BLaER1 (cell line): ENCODE measurements at regions not wholly inside any gene's neighbourhood (a gene's known extent, or its start where the extent isn't known, plus 50 kb on each side); places are given as distances from the start of the nearest gene placed in this dataset.
A peak's percentile ranks its signal among the peaks of the same experiment; 100 is the strongest.

Source experiments
- H3K27ac ChIP-seq: shearing (Covaris generic); formaldehyde crosslinking; 2 replicates; pipeline ENCODE4 v1.8.1; 2022
- H3K27me3 ChIP-seq: shearing (Covaris generic); formaldehyde crosslinking; 2 replicates; pipeline ENCODE4 v1.8.1; 2022
- H3K36me3 ChIP-seq: shearing (Covaris generic); formaldehyde crosslinking; 2 replicates; pipeline ENCODE4 v1.8.1; 2022
- H3K4me1 ChIP-seq: shearing (Covaris generic); formaldehyde crosslinking; 2 replicates; pipeline ENCODE4 v1.8.1; 2022
- H3K4me2 ChIP-seq: shearing (Covaris generic); formaldehyde crosslinking; 2 replicates; pipeline ENCODE4 v1.8.1; 2022
- H3K4me3 ChIP-seq: shearing (Covaris generic); formaldehyde crosslinking; 2 replicates; pipeline ENCODE4 v1.8.1; 2022
- H3K9ac ChIP-seq: shearing (Covaris generic); formaldehyde crosslinking; 2 replicates; pipeline ENCODE4 v1.8.1; 2022
- H3K9me3 ChIP-seq: shearing (Covaris generic); formaldehyde crosslinking; 2 replicates; pipeline ENCODE4 v1.8.1; 2022
- H4K20me1 ChIP-seq: shearing (Covaris generic); formaldehyde crosslinking; 2 replicates; pipeline ENCODE4 v1.8.1; 2022
- Cebpa-rat ChIP-seq: shearing (Covaris generic); IDR thresholded peaks from 2 replicates; pipeline ENCODE4 v1.8.1; 2022

- no peak for TF ChIP-seq Cebpa-rat
- H3K27ac ChIP-seq: no peak overlapping the region
Measured at GRCh38 chr15:87340370-87340769, 916.2 kb downstream of the NTRK3 start.

DNA sequence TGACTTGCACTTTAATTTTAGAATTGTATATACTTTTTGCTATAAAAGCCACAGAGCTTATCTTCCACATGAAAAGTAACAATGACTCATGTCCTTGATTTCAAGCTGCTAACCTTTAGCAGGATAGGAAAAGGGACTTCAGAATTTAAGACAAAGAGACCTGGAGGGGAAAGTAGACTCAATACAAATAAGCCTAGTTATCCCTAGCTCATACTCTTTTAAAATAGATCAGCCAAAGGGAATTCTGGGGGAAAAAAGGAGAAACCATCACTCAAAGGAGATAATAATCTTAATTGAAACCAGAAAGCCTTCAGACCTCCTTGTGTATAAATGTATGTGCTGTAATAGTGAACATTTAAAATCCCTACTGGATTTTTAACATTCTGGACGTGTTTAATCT lies 930.3 kb downstream of the NTRK3 start:
- no peak overlapping the region for H3K27ac ChIP-seq

More at GRCh38 chr15:87340370-87340769, 916.2 kb downstream of the NTRK3 start:
- Histone ChIP-seq H3K4me2 (no peak overlapping the region), H3K36me3 (no peaks in the 10 kb centered on the region), H3K27me3 (no peaks in the 10 kb centered on the region), H4K20me1 (no peaks in the 10 kb centered on the region), H3K9ac (no peak overlapping the region), H3K9me3 (no peaks in the 10 kb centered on the region), H3K4me1 (no peaks in the 10 kb centered on the region), H3K4me3 (no peak overlapping the region)

DNA sequence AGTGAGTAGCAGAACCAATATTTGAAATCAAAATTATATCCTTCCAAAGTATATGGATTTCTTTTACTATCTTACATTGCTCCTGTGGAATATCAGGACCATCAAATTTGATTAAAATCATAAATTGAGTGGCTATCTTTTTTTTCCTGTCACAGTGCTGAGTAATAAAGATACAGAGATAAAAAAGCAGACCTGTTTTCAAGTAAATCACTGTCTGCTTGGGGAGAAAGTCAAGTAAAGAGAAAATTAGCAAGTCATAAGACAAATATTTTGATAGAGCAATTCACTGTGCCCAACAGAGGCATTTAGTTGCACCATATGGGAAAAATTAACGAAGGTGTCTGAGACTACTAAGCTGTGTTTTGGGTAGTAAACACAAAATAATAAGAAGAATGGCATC lies 933.7 kb downstream of the NTRK3 start:
- TF ChIP-seq Cebpa-rat: no peak
- no peaks in the 10 kb centered on the region for H3K36me3 ChIP-seq

More for the DNA sequence above, 930.3 kb downstream of the NTRK3 start:
- no peaks in the 10 kb centered on the region for H3K27me3 ChIP-seq
- H3K9ac ChIP-seq: no peak overlapping the region
- no peaks in the 10 kb centered on the region for H4K20me1 ChIP-seq
- no peak overlapping the region for H3K4me3 ChIP-seq
- no peak for TF ChIP-seq Cebpa-rat
- H3K4me1 ChIP-seq: no peaks in the 10 kb centered on the region
- no peak overlapping the region for H3K4me2 ChIP-seq
- no peaks in the 10 kb centered on the region for H3K9me3 ChIP-seq
- no peaks in the 10 kb centered on the region for H3K36me3 ChIP-seq

DNA sequence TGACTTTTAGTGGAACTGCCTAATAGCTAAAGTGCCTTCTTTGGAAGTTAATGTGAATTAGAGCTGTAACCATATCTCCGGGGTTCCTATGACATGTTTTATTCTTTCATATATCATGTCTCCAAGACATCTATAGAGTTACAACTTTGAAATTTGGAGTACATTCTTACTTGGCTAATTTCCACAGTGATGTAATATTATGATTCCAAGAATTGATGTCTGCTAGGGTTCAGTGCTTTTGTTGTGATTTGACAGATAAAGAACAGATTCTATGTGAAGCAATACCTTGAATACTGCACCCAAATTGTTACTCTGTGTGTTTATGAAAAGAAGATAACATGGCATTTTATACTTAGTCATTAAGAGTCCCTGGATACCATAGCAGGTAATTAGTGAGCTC lies 934.3 kb downstream of the NTRK3 start:
- Histone ChIP-seq H3K36me3 (no peaks in the 10 kb centered on the region), H3K4me3 (no peak overlapping the region), H4K20me1 (no peaks in the 10 kb centered on the region), H3K4me2 (no peak overlapping the region), H3K9ac (no peak overlapping the region), H3K9me3 (no peaks in the 10 kb centered on the region), H3K27ac (no peak overlapping the region), H3K4me1 (no peaks in the 10 kb centered on the region), H3K27me3 (no peaks in the 10 kb centered on the region)
- no peak for TF ChIP-seq Cebpa-rat

More for the DNA sequence above, 933.7 kb downstream of the NTRK3 start:
- Histone ChIP-seq H4K20me1 (no peaks in the 10 kb centered on the region), H3K9ac (no peak overlapping the region), H3K4me2 (no peak overlapping the region), H3K9me3 (no peaks in the 10 kb centered on the region), H3K27ac (no peak overlapping the region), H3K4me3 (no peak overlapping the region), H3K4me1 (no peaks in the 10 kb centered on the region), H3K27me3 (no peaks in the 10 kb centered on the region)

DNA sequence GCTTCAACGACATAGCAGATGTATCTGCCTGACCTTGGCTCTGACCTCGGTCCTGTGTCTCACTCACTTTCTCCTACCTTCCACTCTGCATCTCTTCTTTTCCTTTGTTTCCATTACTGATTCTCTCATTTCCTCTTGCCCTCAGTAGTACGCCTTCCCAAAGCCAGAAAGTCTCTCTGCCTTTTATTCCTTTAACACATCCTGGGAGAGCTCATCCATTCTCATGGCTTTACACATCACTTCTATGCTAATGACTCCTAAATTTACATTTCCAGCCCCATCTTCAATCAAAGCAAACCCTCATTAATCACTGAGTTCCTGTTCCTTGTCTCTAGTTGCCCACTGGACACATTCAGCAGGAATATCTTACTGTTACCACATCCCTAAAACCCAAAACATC lies 938.6 kb downstream of the NTRK3 start:
- H3K4me2 ChIP-seq: no peak overlapping the region
- no peaks in the 10 kb centered on the region for H3K27me3 ChIP-seq
- no peak for TF ChIP-seq Cebpa-rat
- H3K9ac ChIP-seq: no peak overlapping the region
- H3K27ac ChIP-seq: no peak overlapping the region
- H3K36me3 ChIP-seq: no peaks in the 10 kb centered on the region
- H3K9me3 ChIP-seq: no peaks in the 10 kb centered on the region
- H3K4me3 ChIP-seq: no peak overlapping the region
- H3K4me1 ChIP-seq: no peaks in the 10 kb centered on the region
- H4K20me1 ChIP-seq: no peaks in the 10 kb centered on the region

- Histone ChIP-seq H3K4me1 (peaks cover 10% of the 10 kb centered on the region), H3K36me3 (no peaks in the 10 kb centered on the region), H3K27ac (no peak overlapping the region), H3K4me2 (peak overlapping the region; percentile 15), H3K27me3 (no peaks in the 10 kb centered on the region), H3K9ac (no peak overlapping the region), H3K9me3 (no peaks in the 10 kb centered on the region), H4K20me1 (no peaks in the 10 kb centered on the region), H3K4me3 (no peak overlapping the region)
- TF ChIP-seq Cebpa-rat: no peak
Measured at GRCh38 chr15:87312221-87312620, 944.3 kb downstream of the NTRK3 start.

- no peaks in the 10 kb centered on the region for H3K9me3 ChIP-seq
- no peak overlapping the region for H3K4me2 ChIP-seq
- H3K27me3 ChIP-seq: no peaks in the 10 kb centered on the region
- H3K27ac ChIP-seq: no peak overlapping the region
- no peak overlapping the region for H3K9ac ChIP-seq
- no peak overlapping the region for H3K4me3 ChIP-seq
- no peaks in the 10 kb centered on the region for H4K20me1 ChIP-seq
- no peaks in the 10 kb centered on the region for H3K36me3 ChIP-seq
- H3K4me1 ChIP-seq: no peaks in the 10 kb centered on the region
- no peak for TF ChIP-seq Cebpa-rat
Measured at GRCh38 chr15:87300146-87300545, 956.4 kb downstream of the NTRK3 start.

DNA sequence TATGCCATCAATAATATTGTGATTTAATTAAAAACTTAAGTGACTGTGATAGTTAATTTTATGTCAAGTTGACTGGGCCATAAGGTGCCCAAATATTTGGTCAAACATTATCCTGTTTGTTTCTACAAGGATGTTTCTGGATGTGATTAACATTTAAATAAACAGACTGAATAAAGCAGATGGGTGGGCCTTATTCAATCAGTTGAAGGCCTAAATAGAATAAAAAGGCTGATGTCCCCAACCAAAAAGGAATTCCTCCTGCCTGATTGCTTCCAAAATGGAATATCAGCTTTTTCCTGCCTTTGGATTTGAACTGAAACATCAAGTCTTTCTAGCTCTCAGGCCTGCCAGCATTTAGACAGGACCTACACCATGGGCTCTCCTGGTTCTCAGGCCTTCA lies 961.7 kb downstream of the NTRK3 start:
- Histone ChIP-seq H3K36me3 (no peaks in the 10 kb centered on the region), H4K20me1 (no peaks in the 10 kb centered on the region), H3K4me2 (no peak overlapping the region), H3K27ac (no peak overlapping the region), H3K4me1 (no peaks in the 10 kb centered on the region), H3K27me3 (no peaks in the 10 kb centered on the region), H3K9ac (no peak overlapping the region), H3K9me3 (no peaks in the 10 kb centered on the region), H3K4me3 (no peak overlapping the region)
- no peak for TF ChIP-seq Cebpa-rat

DNA sequence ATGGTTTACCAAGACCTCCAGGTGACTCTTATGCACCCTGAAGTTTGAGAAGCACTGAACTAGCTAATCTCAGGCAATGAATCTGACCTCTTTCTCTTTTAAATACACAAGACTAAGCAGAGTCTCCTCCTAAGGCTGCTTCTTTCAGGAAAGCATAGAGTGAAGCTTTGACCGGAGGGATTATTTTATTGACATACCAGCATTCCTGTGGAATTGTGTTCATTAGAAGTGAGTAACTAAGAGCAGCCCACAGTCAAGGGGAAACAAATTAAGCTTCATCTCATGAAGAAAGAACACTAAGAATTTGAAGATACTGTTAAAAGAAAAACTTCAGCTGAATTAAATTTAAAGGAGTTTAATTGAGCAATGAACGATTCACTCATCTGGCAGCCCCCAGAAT lies 963.5 kb downstream of the NTRK3 start:
- Histone ChIP-seq H3K27ac (no peak overlapping the region), H3K36me3 (no peaks in the 10 kb centered on the region), H3K9me3 (no peaks in the 10 kb centered on the region), H3K27me3 (no peaks in the 10 kb centered on the region), H3K4me1 (no peaks in the 10 kb centered on the region), H3K9ac (no peak overlapping the region), H4K20me1 (no peaks in the 10 kb centered on the region), H3K4me2 (no peak overlapping the region), H3K4me3 (no peak overlapping the region)
- TF ChIP-seq Cebpa-rat: no peak

DNA sequence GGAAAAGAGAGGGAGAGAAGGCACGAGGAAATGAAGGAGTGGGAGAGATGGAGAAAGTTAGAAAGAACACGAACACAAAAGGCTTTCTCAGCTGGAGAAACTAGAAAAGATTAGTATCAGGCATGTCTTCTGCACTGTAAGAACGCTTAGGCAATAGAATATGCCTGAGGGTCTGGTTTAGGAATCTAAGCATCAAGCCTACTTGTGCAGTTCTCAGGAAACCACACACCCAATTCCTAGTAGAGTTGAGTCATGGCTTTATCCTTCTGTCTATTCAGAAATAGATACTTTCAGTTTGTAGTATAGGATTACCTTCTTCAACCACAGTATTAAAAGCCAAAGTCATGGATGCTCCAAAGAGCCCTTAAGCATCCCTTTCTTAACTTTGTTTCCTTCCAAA lies 969.4 kb downstream of the NTRK3 start:
- no peaks in the 10 kb centered on the region for H3K9me3 ChIP-seq
- H3K4me3 ChIP-seq: no peak overlapping the region
- no peak overlapping the region for H3K27ac ChIP-seq
- no peaks in the 10 kb centered on the region for H3K27me3 ChIP-seq
- no peak for TF ChIP-seq Cebpa-rat
- H3K4me2 ChIP-seq: no peak overlapping the region
- no peaks in the 10 kb centered on the region for H3K36me3 ChIP-seq
- no peaks in the 10 kb centered on the region for H3K4me1 ChIP-seq
- H4K20me1 ChIP-seq: no peaks in the 10 kb centered on the region
- no peak overlapping the region for H3K9ac ChIP-seq

DNA sequence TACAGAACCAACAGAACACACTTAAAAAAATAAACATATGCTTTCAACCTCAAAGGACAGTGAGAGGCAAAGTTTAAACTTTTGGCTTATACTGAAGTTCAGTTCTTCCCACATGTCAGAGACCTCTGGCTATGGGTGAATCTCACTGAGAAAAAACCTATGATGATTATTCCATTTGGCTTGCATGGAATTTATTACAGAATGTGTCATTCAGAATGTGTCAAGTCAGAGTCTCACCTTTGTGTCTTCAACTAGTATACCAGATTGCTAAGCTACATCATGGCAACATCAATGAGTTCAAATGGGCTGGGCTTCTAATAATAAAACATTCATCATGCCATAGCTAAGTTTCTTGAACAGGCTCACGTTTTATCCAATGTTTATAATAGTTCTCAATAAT lies 987.0 kb downstream of the NTRK3 start:
- Histone ChIP-seq H3K4me2 (no peak overlapping the region), H3K27me3 (no peaks in the 10 kb centered on the region), H4K20me1 (no peaks in the 10 kb centered on the region), H3K4me1 (no peaks in the 10 kb centered on the region), H3K4me3 (no peak overlapping the region), H3K9me3 (no peaks in the 10 kb centered on the region), H3K9ac (no peak overlapping the region), H3K27ac (no peak overlapping the region), H3K36me3 (no peaks in the 10 kb centered on the region)
- TF ChIP-seq Cebpa-rat: no peak
